K562 (cell line): ENCODE measurements at regions not wholly inside any gene's neighbourhood (a gene's known extent, or its start where the extent isn't known, plus 50 kb on each side); places are given as distances from the start of the nearest gene placed in this dataset.

Source experiments
- ATAC-seq: fragments of 200-7000 bp; cut with Tn5 transposase; 3 replicates; pipeline ENCODE4 v1.9.1; 2020; ENCODE audit warnings: moderate library complexity
- BruUV-seq: library from RNA; stranded (reverse); fragments of 400-500 nt; replicated peaks from 2 replicates; lab custom pipeline; 2021; lab: Mats Ljungman, UMichigan
- CTCF ChIA-PET: fragments of 300-600 bp; formaldehyde crosslinking; extraction: SDS; loops from one replicate; lab custom pipeline; 2021; ENCODE audit warnings: low intra/inter-chr PET ratio; lab: Yijun Ruan, JAX
- POLR2A ChIA-PET: fragments of 300-600, 350-650 bp; sonication (Branson Sonifier 250); formaldehyde crosslinking; extraction: SDS; loops from one replicate; lab custom pipeline; 2021; ENCODE audit warnings: antibody characterized with exemption, inconsistent platforms; lab: Yijun Ruan, JAX
- DNase-seq, 4 experiments: peaks; one replicate each; pipeline versions ENCODE4 v3.0.0 to v3.0.0-alpha.2; 2011 to 2018; ENCODE audit warnings: low spot score in 3 of 4, mixed read lengths in 3 of 4; ENCODE audit errors: extremely low read depth in 1 of 4
- FAIRE-seq: peaks from 2 replicates; lab custom pipeline; 2011; peaks lifted over from hg19 to GRCh38; lab: Jason Lieb, UNC
- H2AFZ ChIP-seq: 2 replicates; pipeline ENCODE4 v1.6.0; 2011; ENCODE audit warnings: low read depth, low read length, control low read depth, inconsistent platforms
- H3K27ac ChIP-seq: fragments of 200-600 bp; 3 replicates; pipeline ENCODE4 v1.8.0; 2011; ENCODE audit warnings: low read depth, mild to moderate bottlenecking, control low read depth, inconsistent platforms, low read length, moderate library complexity, mixed read lengths; ENCODE audit errors: extremely low read depth
- H3K27me3 ChIP-seq, 2 experiments: fragments of 300-600 bp in 1 of 2; 2 replicates in 1 of 2; 3 replicates in 1 of 2; pipeline versions ENCODE4 v1.6.0 to v1.8.0; 2011; ENCODE audit warnings: inconsistent platforms in 2 of 2, low read length in 2 of 2, mild to moderate bottlenecking in 1 of 2, mixed read lengths in 1 of 2, moderate library complexity in 1 of 2; ENCODE audit not compliant: control insufficient read depth in 2 of 2, insufficient read depth in 2 of 2
- H3K36me3 ChIP-seq: fragments of 300-600 bp; 3 replicates; pipeline ENCODE4 v1.8.0; 2011; ENCODE audit warnings: mild to moderate bottlenecking, low read length, inconsistent platforms; ENCODE audit not compliant: control insufficient read depth, insufficient read depth
- H3K4me1 ChIP-seq, 2 experiments: fragments of 200-600 bp in 1 of 2; replicated peaks in 1 of 2; 2 replicates in 1 of 2; 3 replicates in 1 of 2; pipeline versions ENCODE4 v1.5.1 to v1.8.0; 2011; ENCODE audit warnings: inconsistent platforms in 2 of 2, low read length in 2 of 2, mild to moderate bottlenecking in 1 of 2, mixed read lengths in 1 of 2, moderate library complexity in 1 of 2; ENCODE audit not compliant: control insufficient read depth in 2 of 2, insufficient read depth in 2 of 2
- H3K4me2 ChIP-seq: 2 replicates; pipeline ENCODE4 v1.6.1; 2011; ENCODE audit warnings: low read length, control low read depth, inconsistent platforms, mixed read lengths; ENCODE audit not compliant: insufficient read depth
- H3K4me3 ChIP-seq: fragments of 200-600 bp; sonication (generic), shearing (Covaris generic); 2 replicates; pipeline ENCODE4 v1.5.1; 2016; ENCODE audit warnings: control low read depth, inconsistent platforms
- H3K79me2 ChIP-seq: fragments of 200-600 bp; 3 replicates; pipeline ENCODE4 v1.8.0; 2011; ENCODE audit warnings: low read length, inconsistent platforms; ENCODE audit not compliant: control insufficient read depth, insufficient read depth
- H3K9ac ChIP-seq, 2 experiments: 2 replicates each; pipeline versions ENCODE4 v1.6.0 to v1.6.1; 2011; ENCODE audit warnings: low read depth in 2 of 2, low read length in 2 of 2, control low read depth in 1 of 2, inconsistent platforms in 1 of 2, mild to moderate bottlenecking in 1 of 2, mixed read lengths in 1 of 2; ENCODE audit not compliant: insufficient read depth in 1 of 2
- H3K9me1 ChIP-seq: one replicate; pipeline ENCODE4 v1.6.0; 2011; ENCODE audit warnings: inconsistent platforms, mild to moderate bottlenecking, low read length, moderate library complexity; ENCODE audit not compliant: control insufficient read depth, insufficient read depth
- H3K9me3 ChIP-seq: replicated peaks from 2 replicates; pipeline ENCODE4 v1.5.1; 2011; ENCODE audit warnings: low read depth, low read length, inconsistent platforms; ENCODE audit not compliant: control insufficient read depth, insufficient read depth
- H4K20me1 ChIP-seq: replicated peaks from 2 replicates; pipeline ENCODE4 v1.6.1; 2011; ENCODE audit warnings: low read length, inconsistent platforms, mixed read lengths; ENCODE audit not compliant: control insufficient read depth, insufficient read depth
- BHLHE40 ChIP-seq: IDR thresholded peaks from 2 replicates; pipeline ENCODE4 v1.6.1; 2011; ENCODE audit warnings: low read length, improper control_type of control experiment
- CREB5 ChIP-seq: fragments of 250-450 bp; sonication (Bioruptor Pico); IDR thresholded peaks from 2 replicates; pipeline ENCODE4 v1.5.0; 2020; ENCODE audit warnings: mild to moderate bottlenecking
- JUND ChIP-seq, 2 experiments: IDR thresholded peaks; 2 replicates in 1 of 2; 3 replicates in 1 of 2; pipeline ENCODE4 v1.6.1; 2011; ENCODE audit warnings: borderline replicate concordance in 2 of 2, low read depth in 2 of 2, low read length in 2 of 2, improper control_type of control experiment in 1 of 2, missing biosample characterization in 1 of 2, missing genetic modification characterization in 1 of 2, missing genetic modification reagents in 1 of 2
- OTX1 ChIP-seq: fragments of 450-650 bp; formaldehyde crosslinking; IDR thresholded peaks from 2 replicates; pipeline ENCODE4 v1.4.0; 2022; ENCODE audit warnings: mild to moderate bottlenecking
- SAP30 ChIP-seq: fragments of 200-600 bp; sonication (generic); IDR thresholded peaks from 2 replicates; pipeline ENCODE4 v1.6.1; 2012; ENCODE audit warnings: borderline replicate concordance, low read depth, mild to moderate bottlenecking, moderate library complexity, low read length, control low read depth, inconsistent platforms; ENCODE audit not compliant: insufficient read depth, poor library complexity, severe bottlenecking
- SIN3A ChIP-seq, 2 experiments: fragments of 150-350 bp in 1 of 2; IDR thresholded peaks; 2 replicates each; pipeline ENCODE4 v1.6.1; 2011 to 2016; ENCODE audit warnings: borderline replicate concordance in 2 of 2, low read depth in 2 of 2, low read length in 2 of 2, mild to moderate bottlenecking in 2 of 2, moderate library complexity in 2 of 2; ENCODE audit not compliant: control insufficient read depth in 1 of 2
- TSHZ1 ChIP-seq: fragments of 250-450 bp; sonication (Bioruptor Pico); IDR thresholded peaks from 2 replicates; pipeline ENCODE4 v1.4.0; 2020; ENCODE audit warnings: mild to moderate bottlenecking, moderate library complexity
- U2AF2 ChIP-seq: fragments of 200-400 bp; formaldehyde crosslinking; optimal IDR thresholded peaks from 2 replicates; pipeline ENCODE3; 2017; ENCODE audit warnings: low read depth, mild to moderate bottlenecking, low read length
- USF2 ChIP-seq: sonication (generic); formaldehyde crosslinking; IDR thresholded peaks from 2 replicates; pipeline ENCODE4 v1.5.0; 2020; ENCODE audit warnings: missing genetic modification reagents
- ZEB2 ChIP-seq: fragments of 450-650 bp; IDR thresholded peaks from 2 replicates; pipeline ENCODE4 v1.6.1; 2016
- in situ Hi-C: fragments of 300-500 bp; cut with MboI; formaldehyde crosslinking; loops from 4 replicates; pipeline ENCODE4 v1.15.0; 2018; ENCODE audit warnings: inconsistent platforms, mixed read lengths
- intact Hi-C: fragments of 100-400 bp; cut with micrococcal nuclease; formaldehyde crosslinking; loops from 2 replicates; pipeline ENCODE4 v1.14.2; 2022

- no peak for TF ChIP-seq CREB5 (CRISPR knock-in tag)
- no peak for TF ChIP-seq JUND (IDR thresholded peaks at IDR 0.05; ENCODE audit: borderline replicate concordance, low read depth, low read length)
- no peak for TF ChIP-seq JUND (tag; IDR thresholded peaks at IDR 0.05; ENCODE audit: borderline replicate concordance, low read depth, low read length)
- TF ChIP-seq ZEB2: no peak
- TF ChIP-seq TSHZ1: no peak
- TF ChIP-seq, all 486 proteins: peak for 0
Measured at GRCh38 chr5:66540078-66540477, 56.1 kb upstream of the MAST4 start (continued).

GRCh38 chr5:66542711-66543110 lies 53.5 kb upstream of the MAST4 start:
- intact Hi-C loops (no loop called here), in situ Hi-C loops (no loop called here)
- Histone ChIP-seq H4K20me1 (no peaks in the 10 kb centered on the region), H3K4me1 (no peaks in the 10 kb centered on the region), H2AFZ (no peak overlapping the region), H3K9me3 (no peaks in the 10 kb centered on the region), H3K9ac (no peak overlapping the region), H3K27ac (no peak overlapping the region), H3K4me2 (no peak overlapping the region), H3K9me1 (no peaks in the 10 kb centered on the region), H3K4me3 (no peak overlapping the region), H3K27me3 (no peaks in the 10 kb centered on the region), H3K36me3 (no peaks in the 10 kb centered on the region), H3K79me2 (no peaks in the 10 kb centered on the region)
- no peak for TF ChIP-seq USF2
- TF ChIP-seq BHLHE40: no peak
- no peak for TF ChIP-seq U2AF2
- no peak for TF ChIP-seq SAP30
- no peak for TF ChIP-seq OTX1 (CRISPR knock-in tag)
- TF ChIP-seq SIN3A (IDR thresholded peaks at IDR 0.05; ENCODE audit: borderline replicate concordance in 2 of 2, control insufficient read depth in 1 of 2, low read depth in 2 of 2, low read length in 2 of 2): no peak
- POLR2A ChIA-PET: no interaction called here
- BruUV-seq: no TSS peak
- CTCF ChIA-PET: no interaction called here
- FAIRE-seq (no peak), ATAC-seq (no peak), DNase-seq (no peak)
